HG03045 (cell line): ENCODE measurements at regions not wholly inside any gene's neighbourhood (a gene's known extent, or its start where the extent isn't known, plus 50 kb on each side); places are given as distances from the start of the nearest gene placed in this dataset.

Experiments
- ATAC-seq: cut with Tn5 transposase; IDR thresholded peaks from one replicate; pipeline ENCODE4 v1.9.1; 2021; ENCODE audit warnings: mild to moderate bottlenecking, moderate library complexity; ENCODE audit not compliant: unreplicated experiment

DNA sequence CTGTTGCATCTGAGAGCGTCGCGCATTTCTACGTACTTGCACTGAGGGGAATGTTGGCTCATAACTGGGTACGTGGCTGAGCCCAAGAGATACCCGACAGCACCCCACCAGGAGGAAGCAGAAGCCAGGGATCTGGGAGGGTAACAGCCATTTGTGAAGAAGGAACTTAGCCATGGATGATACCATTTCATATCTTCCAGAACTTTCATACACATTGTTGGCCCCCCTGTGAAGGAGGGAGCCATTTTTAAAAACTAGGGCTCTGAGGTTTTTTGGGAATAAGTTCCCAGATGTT, 101.4 kb upstream of the SLC44A1 start:
- no peak for ATAC-seq

DNA sequence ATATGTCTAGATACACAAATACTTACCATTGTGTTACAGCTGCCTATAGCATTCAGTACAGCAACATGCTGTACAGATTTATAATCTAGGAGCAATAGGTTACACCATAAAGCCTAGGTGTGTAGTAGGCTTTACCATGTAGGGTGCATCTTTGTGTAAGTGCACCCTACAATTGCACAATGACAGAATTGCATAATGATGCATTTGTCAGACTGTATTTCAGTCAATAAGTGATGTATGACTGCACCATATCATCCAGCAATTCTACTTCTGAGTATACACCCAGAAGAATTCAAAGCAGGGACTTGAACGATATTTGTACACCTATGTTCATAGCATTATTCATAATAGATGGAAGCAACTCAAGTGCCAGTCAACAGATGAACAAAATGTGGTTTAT, 100.4 kb upstream of the SLC44A1 start:
- ATAC-seq: no peak

DNA sequence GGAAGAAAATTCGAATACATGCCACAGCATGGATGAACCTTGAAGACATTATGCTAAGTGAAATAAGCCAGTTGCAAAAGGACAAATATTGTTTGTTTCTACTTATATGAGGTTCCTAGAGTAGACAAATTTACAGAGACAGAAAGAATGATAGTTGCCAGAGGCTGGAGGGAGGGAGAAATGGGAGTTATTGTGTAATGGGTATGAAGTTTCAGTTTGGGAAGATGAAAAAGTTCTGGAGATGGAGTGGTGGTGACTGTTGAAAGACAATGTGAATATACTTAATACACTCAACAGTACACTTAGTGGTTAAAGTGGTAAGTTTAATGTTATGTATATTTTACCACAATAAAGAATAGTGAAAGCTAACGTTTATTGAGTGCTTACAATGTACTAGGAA, 99.6 kb upstream of the SLC44A1 start:
- no peak for ATAC-seq

DNA sequence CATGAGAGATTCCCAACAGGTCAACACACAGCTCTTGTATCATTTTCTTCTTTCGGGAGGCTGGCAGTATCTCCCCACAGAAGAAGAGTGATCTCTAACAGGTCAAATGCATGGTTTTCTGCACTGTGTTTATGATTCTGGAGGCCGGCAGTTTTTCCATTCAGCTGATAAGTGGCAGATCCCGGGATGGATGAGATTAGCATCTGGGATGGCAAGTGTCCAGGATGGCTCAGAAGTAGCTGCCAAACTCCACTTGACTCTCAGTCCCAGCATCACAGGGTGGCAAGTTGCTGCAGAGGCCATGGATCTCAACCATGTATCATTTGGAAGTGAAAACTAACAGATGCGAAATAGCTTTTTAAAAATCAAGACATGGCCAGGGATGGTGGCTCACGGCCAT, 97.8 kb upstream of the SLC44A1 start:
- no peak for ATAC-seq

DNA sequence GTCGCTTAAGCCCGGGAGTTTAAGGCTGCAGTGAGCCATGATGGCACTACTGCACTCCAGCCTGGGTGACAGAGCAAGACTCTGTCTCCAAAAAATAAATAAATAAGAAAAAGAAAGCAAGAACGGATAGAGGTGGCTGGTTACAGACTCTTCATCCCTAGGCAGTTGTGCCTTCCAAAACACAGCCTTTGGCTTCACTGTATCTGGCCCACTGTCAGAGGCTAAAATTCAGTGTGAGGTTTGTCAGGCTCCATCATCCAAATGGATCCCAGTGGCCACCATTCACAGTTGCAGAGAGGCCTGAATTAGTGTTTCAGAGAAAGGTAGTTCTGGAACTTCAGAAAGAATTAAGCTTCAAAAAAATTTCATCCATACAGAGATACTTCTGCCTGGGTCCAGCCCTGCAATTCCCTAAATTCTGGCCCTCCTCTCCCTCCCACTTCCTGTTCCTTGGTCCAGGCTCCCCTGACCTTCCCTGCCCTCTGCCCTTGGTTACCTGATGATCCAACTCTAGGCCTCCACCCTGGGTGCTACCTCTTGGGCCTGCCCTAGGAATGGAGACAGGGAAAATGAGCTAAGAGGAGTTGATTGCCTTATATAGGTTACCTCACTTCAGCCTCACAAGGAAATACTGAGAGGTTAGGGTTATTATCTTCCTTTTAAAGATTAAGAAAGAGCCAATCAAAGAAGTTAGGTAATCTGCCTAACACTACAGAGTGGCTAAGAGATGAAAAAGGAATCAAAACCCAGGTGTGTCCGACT, 97.2 kb upstream of the SLC44A1 start:
- ATAC-seq: no peak

DNA sequence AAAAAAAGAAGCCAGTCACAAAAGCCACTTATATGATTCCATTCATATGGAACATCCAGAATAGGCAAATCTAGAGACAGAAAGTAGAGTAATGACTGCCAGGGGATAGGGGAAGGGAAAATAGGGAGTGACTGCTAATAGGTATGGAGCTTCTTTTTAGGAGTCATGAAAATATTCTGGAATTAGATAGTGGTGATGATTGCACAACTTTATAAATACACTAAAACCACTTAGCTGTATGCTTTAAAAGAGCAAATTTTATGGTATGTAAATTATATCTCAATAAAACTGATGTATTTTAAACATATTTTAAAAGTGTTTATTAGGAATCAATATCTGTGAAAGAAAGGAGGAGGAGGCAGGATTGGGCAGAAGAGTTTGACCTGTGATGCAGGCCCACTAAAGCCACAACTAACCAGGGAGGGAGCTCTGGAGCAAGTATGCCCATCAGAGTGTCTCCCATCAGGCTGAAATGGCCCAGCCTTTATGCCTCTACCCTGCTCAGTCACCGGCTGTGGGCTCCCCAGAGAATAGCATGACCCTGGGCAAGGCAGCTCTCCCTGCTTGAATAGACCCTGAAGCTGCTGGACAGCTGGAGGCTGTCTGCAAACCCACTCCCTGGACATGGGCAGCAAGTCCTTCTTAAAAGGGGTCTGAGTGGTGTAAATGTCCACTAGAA, 96.0 kb upstream of the SLC44A1 start:
- no peak for ATAC-seq

DNA sequence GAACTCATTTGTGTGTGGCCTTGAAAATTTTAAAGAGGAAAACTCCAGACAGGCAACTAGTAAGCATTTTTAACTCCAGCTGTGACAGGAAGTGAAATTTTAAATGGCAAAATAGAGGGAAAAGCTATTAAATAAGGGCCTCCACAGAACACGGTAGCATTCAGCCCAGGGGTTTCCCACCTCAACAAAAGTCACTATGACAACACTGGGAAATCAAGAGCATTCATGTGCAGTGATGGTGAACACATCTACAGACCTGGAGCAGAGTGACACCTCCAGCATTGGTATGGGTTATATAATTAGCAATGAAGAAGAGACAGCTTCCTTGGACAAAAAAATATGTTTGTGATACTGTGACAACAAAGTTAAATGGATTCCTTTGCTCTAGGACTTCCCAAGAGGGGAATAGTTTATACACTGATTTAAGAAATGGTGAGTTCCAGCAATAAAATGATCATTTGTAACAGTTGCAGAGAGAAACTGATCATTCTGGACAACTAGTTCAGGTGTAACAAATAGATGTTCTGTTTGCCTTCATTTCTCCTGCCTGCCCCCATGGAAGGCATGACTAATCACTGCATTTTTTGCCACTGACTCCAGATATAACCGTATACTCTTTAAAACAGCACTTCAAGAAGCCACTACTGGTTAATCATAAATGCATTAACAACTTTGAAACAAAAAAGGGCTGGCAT, 93.3 kb upstream of the SLC44A1 start:
- ATAC-seq: no peak

DNA sequence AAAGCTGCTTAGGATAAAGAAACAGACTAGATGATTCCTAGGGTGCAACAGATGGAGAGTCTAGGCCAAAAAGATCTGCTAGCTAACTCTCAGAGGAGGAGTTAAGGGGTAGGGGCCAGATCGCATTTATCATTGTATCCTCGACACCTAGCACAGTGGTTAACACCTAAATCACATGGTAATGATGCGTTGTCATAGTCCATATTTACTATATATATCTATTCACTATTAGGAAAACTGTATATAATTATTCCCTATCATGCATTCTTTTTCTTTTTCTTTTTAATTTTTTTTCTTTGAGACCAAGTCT, 92.8 kb upstream of the SLC44A1 start:
- ATAC-seq: no peak

DNA sequence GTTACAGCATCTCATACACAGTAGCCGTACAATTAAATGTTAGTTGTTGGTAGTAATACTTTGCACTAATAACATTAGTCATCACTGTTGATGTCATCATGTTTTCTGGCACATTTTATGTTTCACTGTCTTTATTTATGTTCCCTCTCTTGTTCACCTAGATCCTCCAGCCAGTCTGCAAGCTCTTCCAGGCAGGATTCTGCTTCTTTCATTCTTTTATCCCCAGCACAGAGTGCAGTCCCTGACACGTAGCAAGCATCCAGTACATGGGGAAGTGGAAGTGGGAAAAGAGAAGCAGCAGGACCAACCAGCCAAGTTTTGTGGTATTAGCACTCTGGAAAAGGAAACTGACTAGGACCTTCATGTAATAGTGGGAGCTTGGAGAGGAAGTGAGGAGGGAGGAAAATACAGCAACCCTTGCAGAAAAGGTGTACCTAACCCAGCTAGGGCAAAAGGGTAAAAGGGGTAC, 89.7 kb upstream of the SLC44A1 start:
- no peak for ATAC-seq

DNA sequence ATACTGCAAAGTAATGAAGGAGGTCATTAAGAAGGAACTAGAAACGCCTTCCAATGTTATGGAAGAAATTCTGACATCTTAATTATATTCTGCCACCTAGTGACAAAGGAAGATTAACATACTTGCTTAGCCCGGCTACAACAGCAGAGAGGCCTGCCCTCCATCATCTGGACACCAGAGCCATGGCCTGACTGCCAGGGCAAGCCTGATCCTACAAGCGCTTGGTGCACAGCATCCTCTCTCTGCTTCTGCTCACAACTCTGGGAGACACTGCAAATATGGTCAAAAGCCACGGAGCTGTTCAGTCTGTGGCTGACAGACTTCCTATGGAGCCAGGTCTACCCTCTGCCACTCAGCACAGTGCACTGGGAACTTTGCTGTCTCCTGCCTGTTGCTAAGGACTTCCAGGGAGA, 87.3 kb upstream of the SLC44A1 start:
- peak; percentile 64 for ATAC-seq

DNA sequence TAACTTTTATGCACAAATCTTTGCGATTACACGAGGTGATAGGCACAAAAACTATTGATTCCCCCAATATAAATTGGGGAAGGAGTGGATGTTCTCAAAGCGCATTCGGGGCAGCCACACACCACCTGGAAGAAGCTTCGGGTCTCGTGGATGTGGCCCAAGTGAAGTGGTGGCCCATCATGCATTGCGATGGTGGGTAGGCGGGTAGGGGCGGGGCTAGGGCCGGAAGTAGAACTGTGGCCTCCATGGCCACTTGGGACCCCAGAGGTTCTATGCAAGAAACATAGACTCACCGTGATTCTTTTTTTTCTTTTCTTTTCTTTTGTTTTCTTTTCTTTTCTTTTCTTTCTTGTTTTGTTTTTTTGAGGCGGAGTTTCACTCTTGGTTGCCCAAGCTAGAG, 86.4 kb upstream of the SLC44A1 start:
- no peak for ATAC-seq

DNA sequence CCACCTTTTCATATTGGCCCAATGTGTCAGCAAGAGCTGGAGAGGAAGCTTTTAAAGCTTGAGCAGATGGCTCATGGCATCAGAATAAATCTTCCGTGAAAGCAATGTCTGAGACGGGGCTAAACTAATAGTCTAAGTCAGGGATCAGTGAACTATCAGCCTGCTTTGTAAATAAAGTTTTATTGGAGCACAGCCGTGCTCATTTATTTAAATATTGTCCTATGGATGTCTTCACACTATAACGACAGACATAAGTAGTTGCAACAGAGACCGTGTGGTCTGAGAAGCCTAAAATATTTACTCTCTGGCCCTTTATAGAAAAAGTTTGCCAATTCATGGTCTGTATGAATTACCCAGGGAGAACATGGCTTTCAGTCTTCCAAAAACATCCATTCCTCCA, 85.6 kb upstream of the SLC44A1 start:
- ATAC-seq: no peak

DNA sequence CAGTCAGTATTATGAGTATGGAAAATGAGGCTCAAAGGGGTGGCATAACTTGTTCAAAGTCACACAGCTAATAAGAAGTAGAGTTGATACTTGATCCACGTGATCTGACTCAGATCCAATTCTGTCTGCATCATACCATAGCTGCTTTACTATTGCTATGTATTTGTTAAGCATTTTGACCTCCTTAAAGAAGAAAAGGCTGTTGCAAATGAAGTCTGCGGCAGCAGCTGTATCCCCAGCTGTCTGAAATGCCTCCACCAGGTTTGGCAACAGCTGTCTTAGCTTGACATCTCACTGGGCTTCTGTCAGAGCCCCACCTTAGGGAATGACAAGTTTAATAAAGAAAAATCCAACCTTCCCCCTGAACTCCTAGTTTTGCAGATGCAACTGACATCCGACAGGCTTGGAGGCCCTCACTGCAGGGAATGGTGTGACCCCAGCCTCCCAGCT, 75.6 kb upstream of the SLC44A1 start:
- no peak for ATAC-seq

DNA sequence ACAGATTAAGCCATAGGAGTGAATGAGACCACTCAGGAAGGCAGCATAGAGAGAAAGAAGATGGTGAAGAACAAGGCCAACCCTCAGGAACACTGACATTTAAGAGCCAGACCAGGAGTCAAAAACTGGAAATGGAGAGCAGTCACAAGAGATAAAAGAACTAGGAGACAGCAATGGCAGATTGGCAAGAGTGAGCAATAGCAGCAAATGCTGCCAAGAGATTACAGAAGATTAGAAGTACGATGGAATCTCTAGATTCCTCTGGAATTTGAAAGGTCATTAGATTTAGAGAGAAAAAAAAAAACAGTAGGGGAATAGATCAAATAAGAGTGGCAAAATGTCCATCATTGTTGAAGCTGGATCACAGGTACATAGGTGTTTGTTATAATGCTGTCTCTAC, 73.4 kb upstream of the SLC44A1 start:
- no peak for ATAC-seq

DNA sequence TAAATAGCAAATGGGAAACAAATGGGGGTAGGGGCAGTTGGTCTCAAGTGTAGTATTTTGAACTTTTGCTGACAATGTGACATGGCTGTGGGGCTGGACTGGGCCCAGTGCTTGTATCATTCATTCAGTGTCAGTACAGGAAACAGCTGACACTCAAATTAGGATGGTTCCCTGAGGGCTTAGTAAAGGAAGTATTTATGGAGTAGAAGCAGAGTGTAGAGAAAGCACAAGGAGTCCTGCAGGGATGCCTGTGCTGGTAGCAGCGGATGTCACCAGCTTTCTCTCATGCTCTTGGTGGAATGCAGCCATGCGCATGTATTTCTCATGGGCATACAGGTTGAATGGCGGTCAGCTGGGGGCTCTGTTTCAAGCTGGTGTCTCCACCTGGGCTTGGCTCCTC, 72.9 kb upstream of the SLC44A1 start:
- no peak for ATAC-seq

DNA sequence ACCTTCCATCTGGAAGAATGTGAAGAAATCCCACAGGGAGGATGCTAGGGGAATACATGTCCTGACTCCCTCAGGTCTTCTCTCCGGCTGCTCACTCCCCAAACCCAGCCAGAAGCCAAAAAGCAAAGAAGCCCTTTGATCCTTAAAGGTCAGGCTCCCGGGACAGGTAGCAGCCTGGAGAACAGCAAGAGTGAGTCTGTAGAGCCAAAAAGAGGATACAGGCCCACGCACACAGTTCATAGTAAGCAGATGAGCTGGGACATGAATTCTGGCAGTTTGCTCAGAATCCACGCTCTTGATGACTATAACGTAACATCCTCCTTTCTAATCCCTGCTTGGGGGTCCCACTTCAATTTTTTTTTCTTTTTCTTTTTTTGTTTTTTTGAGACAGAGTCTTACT, 72.0 kb upstream of the SLC44A1 start:
- ATAC-seq: no peak

DNA sequence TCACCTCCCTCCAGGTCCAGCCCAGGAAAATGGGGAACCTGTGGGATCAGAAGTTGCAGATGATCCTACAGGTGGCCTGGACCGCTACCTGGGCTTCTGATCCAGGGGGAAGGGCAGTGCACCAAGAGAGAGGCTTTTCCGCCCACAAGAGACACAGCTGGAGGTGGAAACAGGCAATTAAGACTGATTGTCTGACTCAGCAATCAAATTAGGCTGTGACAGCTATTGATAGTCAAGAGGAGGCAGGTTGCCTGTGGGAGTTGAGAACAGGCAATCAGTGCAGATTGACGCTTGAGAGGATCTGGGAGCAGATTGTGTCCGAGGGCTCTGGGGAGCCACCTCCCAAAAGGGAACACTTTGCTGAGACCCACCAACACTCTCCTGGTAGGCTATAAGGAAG, 71.1 kb upstream of the SLC44A1 start:
- no peak for ATAC-seq

DNA sequence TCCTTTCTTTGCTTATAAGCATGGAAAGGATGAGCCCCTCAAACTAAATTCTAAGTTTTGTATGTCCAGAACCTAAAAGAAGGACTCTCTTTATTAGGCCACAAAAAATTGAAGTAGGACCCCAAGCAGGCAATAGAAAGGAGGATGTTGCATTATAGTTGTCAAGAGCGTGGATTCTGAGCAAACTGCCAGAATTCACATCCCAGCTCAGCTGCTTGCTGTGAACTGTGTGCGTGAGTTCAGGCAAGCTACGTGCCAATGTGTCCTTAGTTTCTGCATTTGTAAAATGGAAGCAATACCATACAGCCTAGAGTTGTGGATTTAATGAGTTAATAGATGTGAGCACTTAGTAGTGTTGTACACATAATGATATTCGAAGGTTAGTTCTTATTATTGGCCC, 70.6 kb upstream of the SLC44A1 start:
- no peak for ATAC-seq

DNA sequence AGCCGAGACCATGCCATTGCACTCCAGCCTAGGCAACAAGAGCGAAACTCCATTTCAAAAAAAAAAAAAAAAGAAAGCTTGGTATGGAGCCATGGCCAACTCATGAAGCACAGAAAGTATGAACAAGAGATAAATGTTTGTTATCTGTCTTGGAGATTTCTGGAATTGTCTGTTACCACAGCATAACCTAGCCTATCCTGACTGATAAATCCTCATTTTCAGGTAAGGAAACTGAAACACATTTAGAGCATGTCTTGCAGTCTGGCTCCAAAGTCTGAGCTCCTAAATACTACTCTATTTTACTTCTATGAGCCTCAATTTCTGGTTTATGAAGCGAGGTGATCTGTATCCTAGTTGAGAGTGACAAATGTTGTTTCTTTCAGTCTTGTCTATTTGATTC, 68.3 kb upstream of the SLC44A1 start:
- no peak for ATAC-seq

DNA sequence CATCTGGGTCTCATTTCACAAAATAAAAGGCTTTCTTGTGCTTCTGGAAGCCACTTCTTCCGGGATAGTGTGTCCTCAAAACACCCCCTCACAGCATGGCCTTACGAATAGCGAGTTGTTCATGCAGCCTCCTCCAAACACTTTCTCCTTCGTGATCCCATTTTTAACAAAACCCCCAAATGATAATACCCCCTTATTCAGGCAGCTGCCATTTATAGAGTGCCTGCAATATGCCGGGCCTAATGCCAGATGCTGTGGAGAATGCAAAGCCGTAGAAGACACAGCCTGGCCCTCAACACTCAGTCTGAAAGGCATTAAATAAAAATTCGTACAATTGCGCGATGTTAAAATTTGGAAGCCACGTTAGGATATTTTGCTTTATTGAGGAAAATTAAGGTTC, 66.4 kb upstream of the SLC44A1 start:
- ATAC-seq: no peak

DNA sequence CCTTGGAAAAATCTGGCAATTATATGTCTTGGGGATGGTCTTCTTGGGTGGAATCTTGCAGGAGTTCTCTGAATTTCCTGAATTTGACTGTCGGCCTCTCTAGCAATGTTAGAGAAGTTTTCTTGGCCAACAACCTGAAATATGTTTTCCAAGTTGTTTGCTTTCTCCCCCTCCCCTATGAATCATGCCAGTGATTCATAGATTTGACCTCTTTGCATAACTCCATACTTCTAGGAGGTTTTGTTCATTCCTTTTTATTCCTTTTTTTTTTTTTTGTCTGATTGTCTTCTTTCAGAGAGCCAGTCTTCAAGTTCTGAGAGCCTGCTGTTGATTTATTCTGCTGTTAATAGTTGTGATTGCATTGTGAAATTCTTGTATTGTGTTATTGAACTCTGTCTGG, 56.7 kb upstream of the SLC44A1 start:
- no peak for ATAC-seq

DNA sequence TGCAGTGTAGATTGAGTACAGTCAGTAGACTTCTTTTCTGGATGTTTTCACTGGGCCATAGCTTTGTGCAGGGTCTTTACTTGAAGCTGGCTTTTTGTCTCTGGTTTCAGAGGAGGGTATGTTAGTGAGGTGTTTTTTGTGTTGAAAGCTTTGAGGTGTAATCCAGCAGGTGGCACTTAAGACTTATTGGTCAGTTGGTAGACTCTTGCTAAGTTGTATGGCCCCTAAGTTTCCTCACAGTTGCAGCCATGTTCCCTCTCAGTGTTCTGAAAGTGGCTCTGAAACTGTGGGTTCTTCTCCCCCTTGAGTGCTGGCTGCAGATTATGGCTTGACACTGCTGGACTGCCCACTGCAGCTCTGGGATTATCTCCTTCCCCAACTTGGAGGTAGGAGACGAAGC, 55.7 kb upstream of the SLC44A1 start:
- ATAC-seq: no peak
